GM18505 (cell line): ENCODE measurements at regions not wholly inside any gene's neighbourhood (a gene's known extent, or its start where the extent isn't known, plus 50 kb on each side); places are given as distances from the start of the nearest gene placed in this dataset.
A peak's percentile ranks its signal among the peaks of the same experiment; 100 is the strongest.

Source experiments
- ATAC-seq: cut with Tn5 transposase; IDR thresholded peaks from one replicate; pipeline ENCODE4 v1.9.1; 2021; ENCODE audit not compliant: unreplicated experiment
- POLR2A ChIP-seq: IDR thresholded peaks from 4 replicates; pipeline ENCODE4 v1.6.1; 2011; ENCODE audit warnings: borderline replicate concordance; ENCODE audit not compliant: insufficient read depth, insufficient read length; ENCODE audit errors: extremely low read depth

DNA sequence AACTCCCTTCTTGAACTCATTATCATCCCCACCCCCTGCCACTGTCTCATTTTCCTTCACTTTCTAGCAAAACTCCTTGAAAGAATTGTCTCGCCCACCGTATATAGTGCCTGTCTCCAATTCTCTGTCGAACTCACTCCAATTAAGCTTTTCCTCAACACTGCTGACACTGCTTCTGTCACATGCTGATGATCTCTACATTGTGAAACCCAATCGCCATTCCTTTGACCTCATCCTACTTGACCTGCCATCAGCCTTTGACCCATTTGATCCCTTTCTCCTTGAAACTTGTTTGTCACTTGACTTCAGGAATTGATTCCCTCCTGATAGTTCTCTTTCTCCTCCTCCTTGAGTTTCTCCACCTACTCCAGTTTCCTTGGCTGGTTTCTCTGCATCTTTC lies 54.8 kb downstream of the CCDC71L start:
- no peak for ATAC-seq
- no peak for TF ChIP-seq POLR2A

DNA sequence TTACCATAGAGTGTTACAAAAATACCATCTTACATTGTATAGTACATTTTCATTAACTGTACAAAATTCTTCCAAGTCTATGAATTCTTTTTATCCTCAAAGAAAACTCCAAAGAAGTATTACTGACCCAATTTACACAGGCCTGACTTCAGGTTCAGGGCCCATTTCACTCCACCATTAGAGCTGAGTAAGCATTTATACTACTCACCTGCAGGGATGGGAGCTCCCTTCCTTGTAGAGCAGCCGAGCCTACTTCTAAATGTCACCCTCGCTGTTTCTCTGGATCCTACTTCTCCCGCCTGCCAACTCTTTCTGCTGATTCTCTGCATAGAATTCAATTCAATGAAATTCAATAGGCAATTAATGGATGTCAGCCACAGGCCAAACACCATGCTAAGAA lies 56.0 kb downstream of the CCDC71L start:
- TF ChIP-seq POLR2A, result no peak
- no peak for ATAC-seq

DNA sequence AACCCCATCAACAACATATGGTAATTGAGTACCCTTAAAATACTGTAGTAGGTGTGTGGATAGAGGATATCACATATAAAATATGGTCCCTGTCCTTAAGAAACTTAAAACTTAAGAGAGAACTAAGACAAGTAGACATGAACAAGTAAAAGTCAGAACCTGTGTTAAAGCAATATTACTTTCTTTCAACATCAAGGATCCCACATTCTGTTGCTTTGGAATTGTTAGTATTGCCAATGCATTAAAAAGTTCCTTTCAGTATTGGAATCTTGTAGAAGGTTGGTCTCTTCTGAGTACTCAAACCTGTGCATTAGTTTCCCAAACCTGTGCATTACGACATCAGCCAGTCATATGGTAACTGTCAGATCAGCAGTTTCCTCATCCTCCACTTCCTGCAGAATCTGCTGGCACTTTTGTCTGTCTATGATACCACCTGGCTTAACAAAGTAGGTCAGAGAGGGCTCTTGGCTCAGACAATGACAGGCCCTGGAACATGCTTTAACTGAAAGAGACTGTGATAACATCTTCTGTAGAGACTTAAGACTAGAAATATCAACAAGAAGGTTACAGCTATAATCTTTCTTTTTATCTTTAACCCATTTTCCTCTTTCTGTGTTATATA lies 56.5 kb downstream of the CCDC71L start:
- no peak for ATAC-seq
- no peak for TF ChIP-seq POLR2A

DNA sequence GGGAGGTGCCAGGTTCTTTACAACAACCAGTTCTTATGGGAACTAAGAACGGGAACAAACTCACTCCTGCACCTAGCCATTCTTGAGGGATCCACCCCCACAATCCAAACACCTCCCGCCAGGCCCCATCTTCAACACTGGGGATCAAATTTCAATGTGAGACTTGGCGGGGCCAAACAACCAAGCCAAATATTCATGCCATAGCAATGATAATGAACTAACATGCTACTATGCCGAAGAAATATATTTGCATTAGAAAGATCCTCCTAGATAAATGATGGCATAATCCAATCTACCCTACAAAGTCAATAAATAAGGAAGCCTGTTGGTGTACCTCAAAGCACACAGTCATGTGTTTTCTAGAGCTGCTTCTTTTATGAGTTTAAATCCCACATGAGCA lies 57.6 kb downstream of the CCDC71L start:
- ATAC-seq, result no peak
- no peak for TF ChIP-seq POLR2A

DNA sequence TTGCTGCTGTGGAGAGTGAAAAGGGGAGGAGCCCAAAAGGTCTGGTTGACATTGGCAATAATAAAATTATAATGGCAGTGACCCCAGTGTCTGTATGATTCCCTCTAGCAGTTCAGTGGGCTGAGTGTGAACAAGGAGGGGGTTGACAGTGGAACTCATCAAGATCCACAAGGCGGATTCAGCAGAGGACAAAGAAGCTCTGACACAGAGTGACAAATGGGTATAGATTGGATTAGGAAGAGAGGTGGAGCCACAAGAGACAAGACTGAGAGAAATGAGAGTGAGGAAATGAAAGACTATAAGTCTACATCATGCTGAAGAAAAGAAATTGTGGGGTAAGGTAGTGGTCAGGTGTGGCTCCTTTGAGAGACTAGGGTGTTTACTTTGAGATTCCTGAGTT lies 58.9 kb downstream of the CCDC71L start:
- TF ChIP-seq POLR2A, result no peak
- no peak for ATAC-seq

DNA sequence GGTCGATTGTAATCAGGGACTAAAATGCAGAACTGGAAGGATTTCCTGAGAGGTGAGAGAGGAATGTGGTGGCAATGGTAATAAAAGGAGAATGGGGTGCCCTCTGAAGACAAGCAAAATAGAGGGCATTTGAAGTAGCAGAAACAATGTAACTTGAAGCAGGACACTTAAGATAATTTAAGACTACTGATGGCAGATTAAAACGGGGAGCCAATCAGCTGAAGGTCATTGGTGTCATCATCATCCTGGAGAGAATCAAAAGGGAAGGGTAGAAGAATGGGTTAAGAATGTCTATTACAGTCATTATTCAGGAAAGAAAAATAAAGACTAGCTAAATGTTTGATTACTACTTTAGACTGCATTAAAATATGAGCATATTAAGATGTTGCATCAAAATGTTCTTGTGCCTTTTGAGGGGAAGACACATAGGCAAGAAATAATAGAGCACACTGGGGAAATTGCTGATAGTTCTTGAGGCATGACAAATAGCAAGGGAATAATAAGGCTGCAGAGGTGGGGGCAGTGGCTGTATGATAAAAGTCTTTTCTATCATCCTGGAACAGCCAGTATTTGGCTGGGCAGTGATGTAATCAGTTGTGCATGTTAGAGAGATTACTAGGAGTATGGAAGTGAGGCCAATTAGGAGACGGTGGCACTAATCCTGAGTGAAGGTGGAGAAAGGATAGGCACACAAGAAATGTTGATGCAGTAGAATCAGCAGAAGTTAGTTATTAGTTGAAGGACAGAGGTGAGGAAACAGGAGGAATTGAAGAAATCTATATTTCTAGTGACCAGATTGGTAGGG lies 60.2 kb downstream of the CCDC71L start:
- no peak for TF ChIP-seq POLR2A
- ATAC-seq, result no peak

DNA sequence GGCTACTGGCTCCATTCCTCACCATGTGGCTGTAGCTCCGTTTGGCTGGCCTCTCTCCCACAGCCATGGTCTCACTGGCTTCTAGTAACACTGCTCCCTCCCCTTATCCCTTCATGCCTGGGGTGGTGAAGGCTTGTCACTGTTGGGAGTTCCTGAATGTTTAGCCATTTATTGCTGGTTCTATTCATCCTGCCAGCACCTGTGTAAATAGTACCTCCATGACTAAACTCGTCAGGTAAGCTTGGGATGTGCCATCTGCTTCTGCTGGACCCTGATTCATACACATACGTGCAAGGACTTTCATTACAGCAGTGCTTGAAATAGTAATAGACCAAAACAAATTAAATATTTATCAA lies 61.6 kb downstream of the CCDC71L start:
- no peak for ATAC-seq
- no peak for TF ChIP-seq POLR2A

DNA sequence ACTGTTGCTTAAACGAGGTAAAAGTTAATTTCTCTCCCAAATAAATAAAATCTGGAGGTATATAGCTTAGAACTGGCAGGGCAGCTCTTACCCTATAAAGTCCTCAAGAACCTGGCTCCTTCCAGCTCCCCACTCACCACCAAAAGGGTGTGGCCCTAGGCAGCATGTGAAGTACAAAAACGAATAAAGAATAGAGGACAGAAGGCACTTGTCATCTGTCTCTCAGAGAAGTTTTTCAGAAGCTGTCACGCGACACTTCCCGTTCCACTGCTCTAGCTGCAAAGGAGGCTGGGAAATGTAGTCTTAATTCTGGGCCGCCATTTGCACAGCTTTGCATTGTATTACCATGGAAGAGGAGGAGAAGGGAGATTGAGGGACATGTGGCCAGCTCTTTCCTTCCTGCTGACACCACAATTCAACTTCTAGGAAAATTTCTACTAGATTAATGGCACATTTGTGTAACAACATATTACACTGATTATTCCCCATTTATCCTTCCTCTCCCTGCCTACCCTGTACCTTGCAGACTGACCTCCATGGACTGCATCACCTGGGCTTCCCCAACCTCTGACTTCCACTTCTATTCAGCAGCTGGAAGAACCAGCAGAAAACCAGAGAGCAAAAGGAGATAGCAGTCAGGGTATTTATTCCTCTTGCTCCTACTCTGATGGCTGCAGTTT lies 62.2 kb downstream of the CCDC71L start:
- no peak for TF ChIP-seq POLR2A
- ATAC-seq, result peak; percentile 97

DNA sequence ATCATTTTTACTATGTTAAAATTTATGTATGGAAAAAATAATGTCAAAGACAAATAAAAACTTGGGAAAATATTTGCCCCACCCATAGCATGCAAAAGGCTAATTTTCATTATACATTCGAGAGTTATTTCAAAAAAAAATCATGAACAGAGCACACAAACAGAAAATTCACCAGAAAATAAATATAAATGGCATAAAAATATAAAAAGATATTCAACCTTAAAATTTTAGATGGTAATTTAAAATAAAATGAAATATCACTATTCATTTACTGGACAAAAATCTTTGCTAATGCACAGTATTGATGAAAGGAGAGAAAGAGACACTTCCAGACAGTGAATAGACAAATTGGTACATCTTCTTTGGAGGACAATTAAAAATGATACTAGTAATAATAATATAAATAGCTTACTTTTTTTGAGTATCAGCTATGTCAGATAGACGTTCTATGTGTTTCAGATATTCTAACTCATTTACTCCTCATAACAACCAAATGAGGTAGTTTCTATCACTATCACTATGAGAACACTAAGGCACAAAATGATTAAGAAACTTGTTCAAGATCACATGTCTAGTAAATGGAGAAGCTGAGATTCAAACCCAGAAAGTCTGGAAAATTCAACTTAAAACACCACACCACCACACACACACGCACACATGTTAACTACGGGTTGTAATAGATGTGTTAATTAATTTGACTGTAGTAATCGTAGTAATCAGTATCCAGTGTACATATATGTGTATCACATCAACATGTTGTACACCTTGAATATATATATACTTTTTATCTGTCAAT lies 63.0 kb downstream of the CCDC71L start:
- ATAC-seq, result no peak

DNA sequence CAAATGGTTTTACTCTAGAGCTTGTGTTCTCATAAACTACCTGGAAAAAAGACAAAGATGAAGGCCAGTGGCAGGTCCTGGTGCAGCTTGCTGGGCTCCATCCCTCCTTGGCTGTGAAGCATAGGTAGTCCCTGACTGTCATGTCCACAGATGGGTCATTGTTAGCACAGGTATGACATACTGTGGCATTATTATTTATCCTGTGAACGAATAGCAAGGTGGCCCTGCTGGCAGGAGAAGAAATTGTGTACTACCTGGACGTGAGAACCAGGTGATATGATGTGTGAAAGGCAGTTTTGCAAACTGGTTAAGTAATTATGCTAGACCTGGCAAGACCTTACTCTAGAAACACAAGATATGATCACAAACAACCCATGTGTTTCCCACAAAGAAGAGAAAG lies 63.9 kb downstream of the CCDC71L start:
- no peak for ATAC-seq
- no peak for TF ChIP-seq POLR2A

More for the DNA sequence above, 63.0 kb downstream of the CCDC71L start:
- no peak for TF ChIP-seq POLR2A

DNA sequence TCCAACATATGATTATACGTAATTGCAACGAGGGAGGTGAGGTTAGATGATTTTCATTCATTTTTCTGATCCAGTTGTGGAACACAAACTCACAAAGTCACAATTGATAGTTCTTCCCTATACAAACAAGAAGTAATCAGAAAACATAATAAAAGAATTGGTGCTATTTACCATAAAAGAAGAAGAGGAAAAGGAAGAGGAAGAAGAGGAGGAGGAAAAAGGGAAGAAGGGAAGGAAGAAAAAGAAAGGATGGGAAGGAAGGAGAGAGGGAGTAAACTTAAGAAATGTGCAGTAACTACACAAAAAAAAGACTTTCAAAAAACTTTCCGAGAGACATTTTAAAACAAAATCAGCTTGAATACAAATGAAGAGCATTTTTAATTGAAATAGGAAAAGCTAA lies 65.0 kb downstream of the CCDC71L start:
- TF ChIP-seq POLR2A, result no peak
- ATAC-seq, result no peak

DNA sequence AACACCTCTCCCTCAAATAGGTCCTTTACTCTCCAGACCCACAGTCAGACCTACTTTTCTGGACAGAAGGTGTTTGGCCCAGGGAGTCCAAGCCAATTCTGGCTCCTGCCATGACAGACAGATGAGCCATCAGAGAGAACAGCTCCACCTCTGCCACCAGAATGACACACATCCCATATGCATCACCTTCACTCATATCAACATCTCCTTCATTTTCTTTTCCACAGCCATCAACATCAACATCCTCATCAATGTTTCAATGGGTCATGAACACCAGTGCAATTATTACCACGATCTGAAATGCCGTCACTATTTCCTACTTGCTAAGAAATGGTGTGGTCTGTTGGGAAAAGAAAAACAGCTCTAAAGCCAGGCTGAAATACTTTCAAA lies 67.9 kb downstream of the CCDC71L start:
- no peak for TF ChIP-seq POLR2A

DNA sequence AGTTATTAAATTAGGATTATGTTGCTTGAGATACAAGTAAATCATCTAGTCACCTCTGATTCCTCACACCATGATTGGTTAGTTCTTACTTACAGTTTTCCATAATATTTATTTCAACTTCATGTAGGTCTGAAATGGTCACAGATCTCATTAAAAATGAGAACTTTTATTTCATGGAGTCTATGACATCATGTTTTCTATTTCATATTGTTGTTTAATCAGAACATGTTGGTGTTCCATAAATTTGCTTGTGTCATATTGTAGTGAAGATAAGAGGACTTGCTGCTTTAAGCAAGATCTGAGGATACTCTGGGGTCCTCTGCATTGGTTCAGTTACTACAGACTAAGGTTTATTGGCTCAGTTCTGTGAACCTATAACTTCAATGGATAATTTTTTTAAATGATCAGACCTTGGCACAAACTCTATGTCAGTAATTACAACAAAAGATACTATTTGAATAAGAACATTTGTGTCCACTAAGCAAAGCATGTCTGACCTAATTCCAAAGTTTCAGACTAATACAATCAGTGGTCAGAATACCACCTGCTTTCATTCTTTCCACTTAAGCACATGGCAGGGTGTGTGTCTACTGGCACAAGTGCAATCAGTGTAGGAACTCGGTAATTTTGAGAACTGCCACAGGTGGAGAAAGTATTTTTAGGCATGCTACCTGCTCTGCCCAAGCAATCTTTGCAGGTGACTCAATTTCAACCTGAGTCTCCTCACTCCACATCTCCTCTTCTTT lies 68.5 kb downstream of the CCDC71L start:
- no peak for TF ChIP-seq POLR2A
- no peak for ATAC-seq

More for the DNA sequence above, 67.9 kb downstream of the CCDC71L start:
- ATAC-seq, result no peak

DNA sequence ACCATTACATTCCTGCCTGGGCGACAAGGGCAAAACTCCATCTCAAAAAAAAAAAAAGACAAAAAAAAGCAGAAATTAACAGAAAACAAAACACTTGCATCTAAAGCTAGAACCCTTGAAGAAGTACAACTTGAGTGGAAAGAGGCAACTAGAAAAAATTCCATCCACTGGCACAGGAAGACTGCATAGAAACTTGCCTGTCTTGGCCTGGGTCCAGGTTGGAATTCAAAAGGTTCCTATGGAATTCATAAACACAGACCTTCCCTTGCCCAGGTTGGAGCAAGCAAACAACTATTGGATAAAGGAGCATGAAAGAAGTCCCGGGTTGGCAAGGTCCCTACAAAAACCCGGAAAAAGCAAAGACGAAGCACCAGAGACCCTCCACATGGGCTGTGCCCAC lies 69.8 kb downstream of the CCDC71L start:
- TF ChIP-seq POLR2A, result no peak
- ATAC-seq, result no peak
